NCI-H524 (cell line): ENCODE measurements at regions not wholly inside any gene's neighbourhood (a gene's known extent, or its start where the extent isn't known, plus 50 kb on each side); places are given as distances from the start of the nearest gene placed in this dataset.
"Not testable (repeated sequence)": the region's sequence is repeated elsewhere in the genome, so short reads cannot be mapped to it uniquely, and the experiment has no call there.

Experiments used
- DNase-seq, 2 experiments: peaks; one replicate each; lab custom pipeline; 2025; lab: John Stamatoyannopoulos, UW

GRCh38 chr7:356691-357462, 66.9 kb downstream of the FOXL3 start:
- no peak for DNase-seq

- DNase-seq = no peak
Measured at GRCh38 chr7:357531-358209, 67.7 kb downstream of the FOXL3 start.

DNA sequence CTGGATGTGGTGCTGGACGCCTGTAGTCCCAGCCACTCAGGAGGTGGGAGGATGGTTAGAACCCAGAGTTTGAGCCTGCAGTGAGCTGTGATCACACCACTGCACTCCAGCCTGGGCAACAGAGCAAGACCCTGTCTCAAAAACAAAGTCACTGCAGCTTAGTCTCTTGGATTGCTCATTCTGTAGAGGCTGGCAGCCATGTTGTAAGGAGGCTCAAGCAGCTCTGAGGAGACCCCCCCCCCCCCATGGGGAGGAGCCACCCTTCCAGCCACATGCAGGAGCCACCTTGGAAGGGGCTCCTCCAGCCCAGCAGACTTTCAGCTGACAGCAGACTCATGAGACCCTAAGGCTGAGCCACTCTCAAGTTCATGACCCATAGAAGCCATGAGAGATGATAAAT, 68.4 kb downstream of the FOXL3 start:
- no peak for DNase-seq

- DNase-seq = no peak
Measured at GRCh38 chr7:359226-359765, 69.3 kb downstream of the FOXL3 start.

DNA sequence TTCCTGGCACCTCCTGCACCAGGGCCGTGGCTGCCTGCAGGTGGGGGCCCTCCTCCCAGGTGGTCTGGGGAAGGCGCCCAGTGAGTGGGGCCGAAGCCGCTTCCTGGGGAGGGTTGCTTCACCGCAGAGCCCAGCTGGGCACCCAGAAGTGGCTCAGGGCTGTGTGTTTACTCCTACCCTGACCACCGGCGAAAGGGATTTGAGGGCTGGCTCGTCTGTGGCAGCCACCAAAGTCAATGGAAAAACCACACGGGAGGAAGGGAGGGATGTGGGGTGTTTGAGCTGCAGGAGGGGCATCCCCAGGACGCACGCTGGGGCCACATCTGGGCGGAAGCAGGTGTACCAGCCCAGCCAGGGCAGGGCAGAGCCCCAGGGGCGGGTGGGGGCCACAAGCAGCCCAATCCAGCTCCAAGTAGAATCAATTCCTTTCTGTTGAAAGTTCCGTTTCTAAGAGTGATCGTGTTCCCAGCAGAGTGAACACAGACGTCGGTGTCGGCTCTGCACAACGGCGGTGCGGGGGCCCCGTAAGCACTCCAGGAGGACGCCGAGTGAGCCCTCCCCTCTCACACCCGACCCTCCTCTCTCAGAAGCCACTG, 69.9 kb downstream of the FOXL3 start:
- no peak for DNase-seq

DNA sequence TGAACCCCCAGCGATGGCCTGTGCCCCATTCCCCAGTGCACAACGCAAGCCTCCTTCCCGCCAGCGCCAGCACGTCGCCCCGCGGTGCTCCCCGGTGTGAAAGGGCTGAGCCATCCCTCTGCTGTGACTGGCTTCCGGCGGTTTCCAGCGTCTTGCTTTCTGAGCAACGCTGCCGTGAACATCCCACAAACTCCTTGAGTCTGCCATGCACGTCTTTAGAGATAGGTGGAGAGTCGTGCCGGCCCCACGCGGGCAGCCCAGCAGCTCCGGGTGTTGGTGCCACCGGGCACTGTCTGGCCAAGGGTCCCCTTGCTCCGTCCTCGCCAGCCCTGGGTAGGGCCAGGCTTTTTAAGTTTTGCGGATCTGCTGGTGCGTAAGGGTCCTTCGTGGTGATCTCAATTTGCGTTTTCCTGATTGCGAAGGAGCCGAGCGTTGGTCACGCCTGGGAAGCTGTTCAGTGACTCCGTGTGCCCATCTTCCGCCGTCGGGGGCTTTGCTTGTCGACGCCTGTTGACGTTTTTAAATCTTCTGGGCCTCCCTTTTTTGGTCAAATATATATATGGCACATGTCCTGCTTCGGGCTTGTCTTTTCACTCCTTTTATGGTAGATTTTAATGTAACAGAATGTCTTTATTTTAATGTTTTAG, 70.6 kb downstream of the FOXL3 start:
- no peak for DNase-seq

DNA sequence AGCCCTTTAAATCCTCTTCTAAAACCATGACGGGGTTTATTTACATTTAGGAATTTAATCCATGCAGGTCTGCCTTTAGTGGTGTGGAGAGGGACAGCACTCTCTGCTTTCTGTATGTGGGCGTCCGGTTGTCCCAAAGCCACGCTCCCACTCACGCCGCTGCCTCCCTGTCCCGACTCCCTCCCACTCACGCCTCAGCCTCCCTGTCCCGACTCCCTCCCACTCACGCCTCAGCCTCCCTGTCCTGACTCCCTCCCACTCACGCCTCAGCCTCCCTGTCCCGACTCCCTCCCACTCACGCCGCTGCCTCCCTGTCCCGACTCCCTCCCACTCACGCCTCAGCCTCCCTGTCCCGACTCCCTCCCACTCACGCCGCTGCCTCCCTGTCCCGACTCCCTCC, 71.2 kb downstream of the FOXL3 start:
- DNase-seq = not testable (repeated sequence)

DNA sequence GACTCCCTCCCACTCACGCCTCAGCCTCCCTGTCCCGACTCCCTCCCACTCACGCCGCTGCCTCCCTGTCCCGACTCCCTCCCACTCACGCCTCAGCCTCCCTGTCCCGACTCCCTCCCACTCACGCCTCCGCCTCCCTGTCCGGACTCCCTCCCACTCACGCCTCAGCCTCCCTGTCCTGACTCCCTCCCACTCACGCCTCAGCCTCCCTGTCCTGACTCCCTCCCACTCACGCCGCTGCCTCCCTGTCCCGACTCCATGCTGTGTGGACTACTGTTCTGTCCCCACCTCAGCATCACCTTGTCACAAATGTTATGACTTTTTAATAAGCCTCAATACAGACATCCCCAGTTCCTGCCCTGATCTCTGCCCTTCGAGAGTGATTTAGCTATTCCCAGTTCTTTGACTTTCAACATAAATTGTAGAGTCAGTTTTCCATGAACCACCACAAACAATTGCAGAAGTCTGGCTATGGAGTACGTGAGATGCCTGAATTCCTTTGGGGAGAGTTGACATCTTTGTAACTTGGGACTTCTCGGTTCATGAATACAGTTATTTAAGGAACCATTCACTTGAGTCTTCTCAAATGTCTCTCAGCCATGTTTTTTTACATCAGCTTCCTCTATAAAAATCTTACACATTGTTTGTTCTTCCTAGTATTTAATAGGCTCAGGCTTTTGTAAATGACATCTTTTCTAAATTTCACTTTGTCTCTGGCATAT, 71.9 kb downstream of the FOXL3 start:
- DNase-seq = no peak

DNA sequence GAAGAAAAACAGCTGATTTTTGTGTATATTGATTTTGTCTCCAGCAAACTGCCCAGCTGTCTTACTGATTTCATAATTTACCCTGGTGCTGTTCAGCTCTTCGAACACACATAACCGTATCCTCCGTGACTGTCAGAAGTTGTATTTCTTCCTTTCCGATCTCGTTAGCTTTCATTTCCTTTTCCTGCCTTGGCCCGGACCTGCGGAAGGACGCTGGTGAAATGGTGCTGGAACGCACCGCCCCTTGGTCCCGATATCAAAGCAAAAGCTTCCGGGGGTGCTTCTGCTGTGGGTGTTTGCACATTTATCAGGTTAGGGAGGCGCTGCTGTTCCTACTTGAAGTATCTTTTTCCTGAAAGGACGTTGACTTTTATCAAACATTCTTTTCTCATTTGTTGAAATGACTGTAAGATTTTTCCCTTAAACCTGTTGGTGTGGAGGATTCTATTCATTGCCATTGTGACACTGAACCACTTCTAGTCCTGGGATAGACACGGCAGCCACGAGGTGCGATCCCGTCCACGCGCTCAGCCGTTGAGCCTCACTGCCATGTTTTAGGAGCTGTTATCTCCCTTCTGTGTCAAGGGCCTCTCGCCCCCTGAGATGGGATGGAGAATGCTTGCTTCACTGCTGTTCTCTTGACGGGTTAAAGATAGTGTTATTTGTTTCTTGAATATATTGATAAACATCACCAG, 72.6 kb downstream of the FOXL3 start:
- DNase-seq = no peak

DNA sequence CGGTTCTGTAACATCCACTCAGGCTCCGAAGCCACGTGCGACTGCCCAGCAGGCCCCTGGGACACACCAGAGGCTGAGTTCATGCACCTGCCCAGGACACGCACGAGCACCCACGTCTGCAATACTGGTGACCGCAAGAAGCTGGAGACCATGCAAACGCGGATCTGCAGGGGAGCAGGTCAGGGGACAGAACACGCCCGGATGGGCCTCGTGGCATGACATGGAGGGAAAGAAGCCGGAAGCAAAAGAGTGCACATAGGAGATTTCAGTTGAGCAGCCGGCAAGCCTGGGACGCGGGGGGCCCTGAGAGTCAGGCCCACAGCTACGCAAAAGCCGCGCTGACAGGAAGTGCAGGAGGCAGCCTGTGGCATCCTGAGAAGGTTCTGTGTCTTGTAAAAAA, 73.7 kb downstream of the FOXL3 start:
- no peak for DNase-seq

- no peak for DNase-seq
Measured at GRCh38 chr7:364536-364935, 74.6 kb downstream of the FOXL3 start.

DNA sequence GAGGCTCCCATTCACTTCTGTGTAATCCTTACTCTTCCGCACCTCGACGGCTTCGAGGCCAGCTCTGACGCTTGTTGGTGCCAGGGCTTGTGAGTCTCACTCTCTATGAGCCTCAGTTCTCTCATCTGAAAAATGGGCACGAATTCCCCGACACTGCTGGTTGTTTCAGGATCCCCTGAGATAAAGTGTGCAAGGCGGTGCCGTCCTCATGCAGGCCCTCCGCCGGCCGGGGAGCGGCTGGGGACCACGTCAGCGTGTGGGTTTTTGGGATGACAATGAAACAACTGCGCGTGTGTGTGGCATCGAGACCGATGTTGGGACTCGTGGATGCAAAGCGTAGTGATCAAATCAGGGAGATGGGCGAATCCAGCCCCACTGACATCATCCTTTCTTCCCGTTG, 75.6 kb downstream of the FOXL3 start:
- no peak for DNase-seq

- no peak for DNase-seq
Measured at GRCh38 chr7:366161-366803, 76.3 kb downstream of the FOXL3 start.

GRCh38 chr7:367351-367901, 77.5 kb downstream of the FOXL3 start:
- DNase-seq = no peak

GRCh38 chr7:368651-369475, 78.9 kb downstream of the FOXL3 start:
- peak in 1 of 2 experiments; percentile 1 for DNase-seq

DNA sequence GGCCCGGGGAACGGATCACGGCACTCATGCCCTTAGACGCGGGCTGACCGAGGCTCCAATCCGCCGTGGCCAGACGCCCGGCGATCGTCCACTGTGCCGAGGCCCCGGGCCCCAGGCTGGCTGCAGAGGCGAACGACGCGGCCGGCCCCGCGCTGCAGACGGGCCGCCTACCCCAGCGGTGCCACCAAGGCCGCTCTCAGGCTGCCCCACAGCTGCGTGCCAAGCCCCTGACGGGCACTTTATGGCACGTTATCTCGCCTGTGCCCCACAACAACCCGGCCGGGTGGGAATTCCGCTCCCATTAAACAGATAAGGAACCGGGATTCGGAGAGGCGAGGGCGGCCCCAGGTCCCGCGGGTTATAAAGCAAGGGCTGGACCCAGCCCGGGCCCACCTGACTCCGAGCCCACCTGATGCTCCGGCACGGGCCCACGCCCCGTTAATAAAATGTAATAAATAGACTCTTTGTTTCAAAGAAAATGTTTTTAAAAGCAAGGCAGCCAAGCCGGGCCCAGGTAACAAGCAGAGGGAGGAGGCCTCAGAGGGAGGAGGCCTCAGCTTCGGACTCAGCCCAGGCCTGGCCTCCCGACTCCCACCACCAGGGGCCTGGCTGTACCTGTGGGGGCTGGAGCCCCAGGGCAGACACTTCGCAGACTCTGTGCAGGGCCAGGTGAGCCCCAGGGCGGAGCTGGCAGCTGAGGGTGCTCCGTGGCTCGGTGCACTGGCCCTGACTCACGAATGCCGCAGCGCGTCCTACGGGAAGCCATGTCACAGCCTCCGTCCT, 79.7 kb downstream of the FOXL3 start:
- DNase-seq = no peak

GRCh38 chr7:370259-370625, 80.3 kb downstream of the FOXL3 start:
- no peak for DNase-seq

- DNase-seq = no peak
Measured at GRCh38 chr7:370775-371118, 80.8 kb downstream of the FOXL3 start.
